Ureter (tissue), 1 donor: ENCODE measurements at regions not wholly inside any gene's neighbourhood (a gene's known extent, or its start where the extent isn't known, plus 50 kb on each side); places are given as distances from the start of the nearest gene placed in this dataset.
A peak's percentile ranks its signal among the peaks of the same experiment; 100 is the strongest.

ENCODE experiments used
- DNase-seq: peaks from one replicate; pipeline ENCODE4 v3.0.0-alpha.2; 2020; ENCODE audit warnings: low spot score
- donor health status: DM: yes; HTN: yes; CAD: no.

DNA sequence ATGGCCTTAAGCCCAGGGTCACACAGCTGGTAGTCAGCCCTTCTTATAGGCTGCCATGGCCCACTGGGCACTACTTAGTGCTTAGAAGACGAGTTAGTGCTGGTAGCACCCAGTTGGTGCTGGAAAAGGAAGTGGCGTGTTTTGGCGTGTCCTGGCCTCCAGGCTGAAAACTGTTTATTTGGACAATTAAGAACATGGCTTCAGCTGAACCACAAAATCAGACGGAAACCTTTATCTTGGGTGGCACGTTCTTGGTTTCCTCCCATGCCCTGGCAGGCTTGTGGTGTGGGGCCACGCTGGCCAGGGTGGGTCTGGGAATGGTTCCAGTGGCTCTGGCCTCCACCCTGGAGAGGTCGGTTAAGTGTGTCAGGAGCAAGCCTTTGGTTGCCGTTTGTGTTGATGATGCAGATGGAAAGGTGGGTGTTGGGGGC is 141.5 kb upstream of the HAAO start:
- DNase-seq, result peak; percentile 67

GRCh38 chr2:42932271-42933151 is 140.1 kb upstream of the HAAO start:
- DNase-seq, result no peak

GRCh38 chr2:42931818-42932195 is 139.4 kb upstream of the HAAO start:
- no peak for DNase-seq

DNA sequence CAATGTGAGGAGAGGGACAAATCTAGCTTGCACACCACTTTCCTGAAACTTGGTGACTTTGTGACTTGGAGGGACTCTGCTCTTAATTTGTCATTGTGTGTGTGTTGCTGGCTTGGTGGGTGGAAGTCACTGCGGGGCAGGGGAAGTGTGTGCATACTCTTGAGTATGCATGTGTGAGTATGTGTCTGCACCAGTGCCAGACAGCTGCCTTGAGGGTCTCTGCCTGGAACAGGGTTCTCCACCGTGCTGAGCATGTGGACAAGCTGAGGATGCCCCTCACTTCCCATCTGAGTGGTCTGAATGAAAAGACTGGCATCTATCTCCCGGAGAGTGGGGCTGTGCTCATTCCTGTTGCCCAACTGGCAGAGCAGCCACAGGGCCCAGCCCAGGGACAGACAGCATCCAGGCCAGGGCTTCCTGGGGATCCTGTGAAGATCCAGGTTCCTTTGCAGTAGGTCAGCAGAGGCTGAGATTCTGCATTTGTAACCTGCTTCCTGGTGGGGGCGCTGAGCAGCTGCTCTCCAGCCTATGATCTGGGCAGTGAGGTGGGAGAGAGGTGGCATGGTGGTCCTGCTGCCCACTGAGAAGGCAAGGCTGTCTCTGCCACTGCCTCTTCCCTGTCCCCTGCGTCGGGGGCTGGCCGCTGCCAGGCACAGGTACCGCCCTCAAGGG is 138.9 kb upstream of the HAAO start:
- no peak for DNase-seq

- no peak for DNase-seq
Observed at GRCh38 chr2:42930025-42930581, 137.7 kb upstream of the HAAO start.

DNA sequence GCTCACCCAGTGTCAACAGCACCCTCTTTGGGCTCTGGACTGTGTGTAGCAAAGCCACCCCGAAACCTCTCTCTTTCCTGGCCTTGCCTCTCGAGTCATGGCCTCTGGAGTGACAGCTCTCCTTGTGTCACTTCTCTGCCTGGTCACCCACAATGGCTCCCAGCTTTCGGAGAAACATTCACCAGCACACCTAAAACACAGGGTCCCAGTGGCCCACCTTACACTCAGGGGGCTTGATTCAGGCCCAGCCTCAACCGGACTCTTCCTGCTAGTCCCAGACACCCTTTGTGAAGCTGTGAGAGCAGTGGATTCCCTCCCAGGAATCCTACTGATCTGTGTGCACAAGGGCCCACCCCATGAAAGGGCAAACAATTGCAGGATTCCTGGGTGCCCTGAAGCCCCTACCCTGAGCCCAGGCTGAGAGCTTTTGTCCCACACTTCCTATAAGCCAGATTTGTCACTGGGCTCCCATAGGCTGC is 137.2 kb upstream of the HAAO start:
- DNase-seq, result no peak

GRCh38 chr2:42928692-42929545 is 136.5 kb upstream of the HAAO start:
- no peak for DNase-seq

- no peak for DNase-seq
Observed at GRCh38 chr2:42928161-42928691, 135.8 kb upstream of the HAAO start.

- no peak for DNase-seq
Observed at GRCh38 chr2:42927334-42928160, 135.2 kb upstream of the HAAO start.

- no peak for DNase-seq
Observed at GRCh38 chr2:42926434-42927333, 134.3 kb upstream of the HAAO start.

- peak; percentile 69 for DNase-seq
Observed at GRCh38 chr2:42925742-42926433, 133.5 kb upstream of the HAAO start.

- no peak for DNase-seq
Observed at GRCh38 chr2:42924418-42924886, 132.1 kb upstream of the HAAO start.

DNA sequence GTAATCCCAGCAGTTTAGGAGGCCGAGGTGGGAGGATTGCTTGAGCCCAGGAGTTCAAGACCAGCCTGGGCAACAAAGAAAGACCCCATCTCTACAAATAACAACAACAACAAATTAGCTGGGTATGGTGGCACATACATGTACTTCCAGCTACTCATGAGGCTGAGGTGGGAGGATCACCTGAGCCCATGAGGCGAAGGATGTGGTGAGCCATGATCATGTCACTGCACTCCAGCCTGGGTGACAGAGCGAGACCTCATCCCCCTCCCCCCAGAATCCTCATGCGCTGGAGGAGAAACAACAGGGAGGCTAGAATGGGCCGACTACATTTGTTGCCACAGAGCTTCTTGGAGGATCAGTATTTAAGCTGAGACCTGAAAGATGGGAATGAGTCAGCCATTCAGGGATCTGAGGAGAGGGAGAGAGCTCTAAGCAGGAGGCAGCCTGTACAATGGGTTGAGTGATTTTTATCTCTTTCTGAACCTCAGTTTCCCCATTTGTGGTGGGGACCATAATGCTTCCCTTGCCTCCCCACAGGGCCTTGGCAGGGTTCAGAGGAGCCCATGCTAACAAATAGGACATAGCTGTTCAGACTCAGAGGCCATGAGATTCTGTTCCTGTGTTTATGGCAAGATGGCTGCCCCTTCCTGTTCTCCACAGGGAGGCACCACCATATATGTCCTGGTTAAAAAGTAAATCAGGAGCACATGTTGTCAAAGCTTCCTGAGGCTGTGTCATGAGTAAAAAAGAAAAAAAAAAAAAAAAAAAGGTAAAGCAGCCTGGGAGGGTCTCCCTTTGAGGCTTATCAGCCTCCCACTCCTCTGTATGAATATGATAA is 131.4 kb upstream of the HAAO start:
- no peak for DNase-seq

GRCh38 chr2:42922790-42923579 is 130.6 kb upstream of the HAAO start:
- no peak for DNase-seq

DNA sequence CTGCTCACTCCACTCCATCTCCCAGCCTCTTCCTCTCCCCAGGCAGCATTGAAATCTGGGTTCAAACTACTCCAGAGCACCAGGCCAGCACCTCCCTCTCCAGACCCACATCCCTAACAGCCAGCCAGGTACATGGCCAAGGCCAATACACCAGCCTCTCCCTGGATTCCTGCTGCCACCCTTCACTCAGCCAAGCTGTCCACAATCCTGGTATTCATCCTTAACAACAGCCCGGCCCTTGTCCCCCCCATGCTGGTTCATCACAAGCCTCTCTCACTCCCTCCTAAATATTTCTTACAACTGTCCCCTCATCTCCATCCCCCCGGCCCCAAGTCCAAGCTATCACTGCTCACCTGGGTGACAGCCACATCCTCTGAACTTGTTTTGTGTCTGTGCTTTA is 129.9 kb upstream of the HAAO start:
- DNase-seq, result no peak

DNA sequence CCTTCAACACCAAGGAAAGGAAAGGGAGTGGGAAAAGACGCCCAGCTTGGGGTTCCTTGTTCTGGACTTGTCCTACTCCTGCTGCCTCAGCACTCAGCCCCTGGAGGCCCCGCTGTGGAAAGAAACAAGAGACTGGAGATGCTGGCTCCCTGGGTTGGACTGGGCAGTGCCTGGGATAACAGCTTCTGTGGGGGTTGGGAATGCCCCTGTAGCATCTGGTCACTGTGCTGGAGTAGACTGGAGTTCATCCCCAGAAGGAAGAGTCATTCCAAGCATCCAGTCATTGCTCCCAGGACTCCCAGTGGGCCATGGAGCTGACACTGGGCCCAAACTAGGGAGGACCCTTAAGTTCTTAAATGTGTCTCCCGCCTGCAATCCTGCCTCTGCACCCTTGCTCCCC is 129.3 kb upstream of the HAAO start:
- DNase-seq, result no peak

DNA sequence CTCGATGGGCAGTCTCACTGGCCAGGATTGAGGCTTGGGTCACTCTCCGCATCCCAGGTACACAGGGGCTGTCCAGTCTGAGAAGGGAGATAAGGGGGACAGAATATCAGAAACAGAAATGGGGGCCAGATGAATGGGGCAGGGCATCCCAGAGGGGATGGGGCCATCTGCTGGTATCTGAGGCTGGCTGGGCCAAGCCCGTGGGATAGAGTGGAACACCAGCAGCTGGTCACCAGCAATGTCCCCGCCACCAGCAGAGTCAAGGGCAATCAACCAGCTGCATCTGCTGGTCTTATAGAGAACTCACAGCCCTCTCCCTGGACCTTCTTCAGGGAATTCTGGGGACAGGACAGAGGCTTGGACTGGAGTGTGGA is 128.8 kb upstream of the HAAO start:
- no peak for DNase-seq
